ENCODE measurements at regions not wholly inside any gene's neighbourhood (a gene's known extent, or its start where the extent isn't known, plus 50 kb on each side); places are given as distances from the start of the nearest gene placed in this dataset.
"Not testable (repeated sequence)": the region's sequence is repeated elsewhere in the genome, so short reads cannot be mapped to it uniquely, and the experiment has no call there.

DNA sequence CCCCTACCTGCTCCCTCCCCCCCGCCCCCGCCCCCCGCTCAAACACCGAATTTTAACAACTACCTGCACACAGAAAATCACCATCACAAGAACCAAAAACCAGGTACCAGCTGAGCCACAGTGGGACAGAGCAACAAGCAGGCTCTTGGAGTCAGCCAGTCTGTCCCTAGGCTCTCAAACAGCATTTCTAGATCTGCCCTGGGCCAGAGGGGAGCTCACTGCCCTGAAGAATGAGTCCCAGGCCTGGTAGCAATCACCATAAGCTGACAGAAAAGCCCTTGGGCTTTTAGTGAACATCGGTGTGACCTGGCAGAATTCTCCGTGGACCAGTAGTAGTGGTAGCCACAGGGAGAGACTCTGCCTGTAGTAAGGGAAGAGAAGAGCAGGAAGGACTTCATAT is 58.3 kb downstream of the C11orf87 start:
- no peak for DNase-seq (ENCODE audit: low read depth)

DNA sequence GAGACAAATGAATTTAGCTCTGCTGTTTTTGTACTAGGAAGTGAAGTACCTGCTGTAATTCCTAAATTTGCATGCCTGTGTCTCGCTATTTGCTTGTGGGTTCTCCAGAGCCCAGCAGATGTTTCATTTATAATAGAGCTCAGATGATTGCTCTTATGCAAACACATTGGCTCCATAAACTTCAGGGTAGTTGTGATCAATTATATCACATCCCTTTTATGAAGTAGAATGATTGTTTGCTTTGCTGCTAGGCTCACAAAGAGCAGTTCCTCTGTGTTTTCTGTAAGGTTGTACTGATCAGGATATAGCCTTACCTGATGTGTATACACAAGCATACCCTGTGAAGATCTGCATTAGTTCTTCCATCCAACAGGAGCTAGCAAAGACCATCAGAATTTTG is 64.1 kb downstream of the C11orf87 start:
- no peak for DNase-seq (ENCODE audit: low read depth)

- DNase-seq (ENCODE audit: low read depth): no peak
Measured at GRCh38 chr11:109490953-109491635, 69.1 kb downstream of the C11orf87 start.

- no peak for DNase-seq (ENCODE audit: low read depth)
Measured at GRCh38 chr11:109506115-109506514, 84.1 kb downstream of the C11orf87 start.

- no peak for DNase-seq (ENCODE audit: low read depth)
Measured at GRCh38 chr11:109507331-109507730, 85.3 kb downstream of the C11orf87 start.

DNA sequence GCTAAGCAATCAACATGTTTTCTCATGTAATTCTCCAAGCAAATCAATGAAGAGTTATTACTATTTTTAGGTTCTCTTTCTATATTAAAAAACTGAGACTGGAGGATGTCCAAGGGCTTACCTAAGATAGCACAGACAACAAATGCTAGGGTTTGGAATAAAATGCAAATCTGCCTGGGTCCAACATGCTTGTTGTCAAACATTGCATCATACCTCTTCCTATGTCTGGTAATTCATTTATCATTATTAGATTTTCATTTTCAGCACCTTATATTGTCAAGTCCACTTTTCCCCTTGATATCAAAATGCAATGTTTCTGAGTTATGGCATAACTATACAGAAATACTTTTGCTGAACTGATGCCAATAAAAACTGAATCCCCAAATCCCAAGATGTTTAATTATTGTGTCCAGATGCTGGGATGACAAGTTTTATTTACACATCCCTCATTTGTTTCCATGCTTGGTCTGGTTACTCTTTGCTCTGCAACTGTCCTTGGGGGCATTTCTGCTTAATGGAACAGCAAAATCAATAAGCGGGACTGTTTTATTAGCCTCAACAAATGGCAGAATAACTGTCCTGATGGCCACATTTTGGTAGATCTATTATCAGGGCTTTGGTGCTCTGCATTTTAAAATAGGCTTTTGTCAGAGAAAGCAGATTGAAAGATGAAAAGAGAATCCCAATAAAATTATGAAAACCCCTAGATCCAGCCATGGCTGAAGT is 86.0 kb downstream of the C11orf87 start:
- no peak for DNase-seq (ENCODE audit: low read depth)

DNA sequence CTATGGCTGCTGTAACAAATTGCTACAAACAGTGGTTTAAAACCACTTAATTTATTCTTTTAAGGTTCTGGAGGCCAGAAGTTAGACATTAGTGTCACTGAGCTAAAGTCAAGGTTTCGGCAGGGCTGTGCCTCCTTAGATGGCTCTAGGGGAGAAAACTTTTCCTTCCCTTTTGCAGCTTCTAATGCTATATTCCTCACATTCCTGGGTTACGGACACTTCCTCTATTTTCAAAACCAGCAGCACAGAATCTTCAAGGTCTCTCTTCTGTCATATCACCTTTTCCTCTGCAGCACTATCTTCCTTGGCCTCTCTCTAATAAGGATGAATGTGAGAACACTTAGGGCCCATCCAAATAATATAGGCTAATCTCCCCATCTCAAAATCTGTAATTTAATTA is 87.0 kb downstream of the C11orf87 start:
- DNase-seq (ENCODE audit: low read depth): no peak

- no peak for DNase-seq (ENCODE audit: low read depth)
Measured at GRCh38 chr11:109510316-109510715, 88.3 kb downstream of the C11orf87 start.

- no peak for DNase-seq (ENCODE audit: low read depth)
Measured at GRCh38 chr11:109511598-109511997, 89.6 kb downstream of the C11orf87 start.

DNA sequence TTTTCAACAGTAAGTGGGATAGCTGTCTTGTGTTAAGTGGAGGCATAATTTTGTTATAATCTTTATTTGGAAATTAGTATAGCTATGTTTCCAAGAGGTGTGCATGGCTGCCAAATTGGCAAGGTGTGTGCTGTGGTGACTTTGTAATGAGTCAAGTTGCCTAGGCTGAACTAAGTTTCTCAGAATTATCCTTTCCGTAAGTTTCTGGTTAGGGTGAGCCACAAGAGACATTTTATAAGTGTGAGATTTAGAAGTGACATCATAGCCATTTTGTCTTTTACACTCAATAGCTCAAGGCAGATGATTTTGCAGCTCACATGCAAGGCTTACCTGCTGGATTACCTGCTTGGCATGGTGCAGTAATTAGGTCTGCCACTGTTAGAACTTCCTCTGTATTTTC is 90.3 kb downstream of the C11orf87 start:
- no peak for DNase-seq (ENCODE audit: low read depth)

GRCh38 chr11:109512680-109513079 is 90.7 kb downstream of the C11orf87 start:
- no peak for DNase-seq (ENCODE audit: low read depth)

DNA sequence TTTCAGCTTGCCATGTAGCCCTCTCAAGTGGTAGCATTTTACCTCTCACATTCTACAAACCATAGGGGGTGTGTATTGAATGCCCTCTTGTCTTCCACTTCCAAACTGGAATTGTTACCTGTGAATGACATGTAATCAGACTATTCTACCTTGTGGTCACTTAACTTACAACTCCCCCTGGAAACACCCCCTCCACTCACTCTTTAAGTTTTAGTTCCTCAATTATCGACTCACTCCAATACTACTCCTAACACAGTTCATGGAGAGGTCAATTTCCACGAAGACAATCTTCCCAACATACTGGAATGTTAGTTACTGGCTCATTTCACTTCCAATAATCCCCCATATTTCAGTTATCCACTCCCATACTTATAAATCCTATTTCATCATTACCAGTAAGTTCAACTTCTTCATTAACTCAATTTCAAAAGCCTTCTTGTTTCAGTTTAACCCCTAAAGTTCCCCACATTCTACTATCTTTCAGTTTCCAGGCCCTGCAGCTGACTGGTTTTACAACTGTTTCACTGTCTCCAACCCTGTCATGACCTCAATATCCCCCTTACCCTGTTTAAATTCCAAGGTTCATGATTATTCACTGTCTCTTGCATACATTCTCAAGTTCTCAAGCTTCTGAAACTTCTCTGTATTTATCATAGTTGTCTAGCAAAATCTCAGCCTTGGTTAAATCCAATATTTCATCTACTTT is 92.5 kb downstream of the C11orf87 start:
- DNase-seq (ENCODE audit: low read depth): no peak

- DNase-seq (ENCODE audit: low read depth): no peak
Measured at GRCh38 chr11:109519253-109519652, 97.3 kb downstream of the C11orf87 start.

DNA sequence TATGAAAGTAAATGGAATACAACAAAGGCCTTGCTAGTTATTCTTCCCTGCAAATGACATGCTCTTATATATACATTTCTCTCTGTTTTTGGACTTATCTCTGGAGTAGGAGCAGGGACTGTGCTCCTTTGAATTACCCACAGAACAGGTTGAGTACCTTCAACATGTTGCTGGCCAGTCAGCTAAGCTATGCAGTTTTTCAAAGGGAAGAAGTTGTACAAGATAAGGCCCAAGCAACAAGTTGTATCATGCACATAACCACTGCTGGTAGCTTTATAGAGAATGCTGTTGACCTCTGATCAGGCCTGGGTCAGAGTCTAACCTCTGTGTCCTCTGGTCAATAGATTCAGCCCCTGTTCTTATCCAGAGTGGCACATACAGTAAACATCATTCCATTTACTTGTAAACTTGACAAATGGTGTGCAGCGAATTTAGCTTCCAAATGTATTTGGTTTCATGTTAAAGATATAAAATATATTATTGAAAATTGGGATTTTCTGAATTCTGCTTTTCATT is 99.6 kb downstream of the C11orf87 start:
- DNase-seq (ENCODE audit: low read depth): no peak

DNA sequence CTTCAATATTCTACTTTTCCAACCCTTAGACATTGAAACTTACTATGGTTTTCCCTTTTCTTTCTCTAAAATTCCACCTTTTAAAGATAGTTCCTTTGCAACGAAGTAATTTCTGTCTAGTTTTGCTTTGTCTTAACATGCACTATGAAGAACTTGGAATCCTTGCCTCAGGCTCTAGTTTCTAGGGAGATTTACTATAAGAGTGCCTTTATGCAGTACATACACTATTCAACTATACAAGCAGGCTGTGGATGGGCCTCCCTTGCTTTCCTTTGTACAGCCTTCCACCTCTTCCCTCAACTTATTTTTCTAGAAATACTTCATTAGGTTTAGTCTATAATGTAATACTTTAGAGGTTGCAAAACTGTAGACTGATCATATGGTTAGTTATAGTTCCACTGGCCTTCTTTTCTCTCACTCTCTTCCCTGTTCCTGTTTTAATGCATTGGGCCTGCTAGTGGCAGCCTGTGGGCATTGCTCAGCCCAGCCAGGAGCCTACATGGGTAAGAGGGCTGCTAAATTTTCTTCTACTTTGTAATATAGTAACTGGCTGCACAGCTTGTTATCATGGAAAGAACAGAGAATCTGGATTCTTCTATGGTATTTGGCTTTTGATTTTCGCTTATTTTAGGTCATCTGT is 100.2 kb downstream of the C11orf87 start:
- no peak for DNase-seq (ENCODE audit: low read depth)

- DNase-seq (ENCODE audit: low read depth): not testable (repeated sequence)
Measured at GRCh38 chr11:109525636-109526035, 103.6 kb downstream of the C11orf87 start.

- no peak for DNase-seq (ENCODE audit: low read depth)
Measured at GRCh38 chr11:109526061-109526460, 104.1 kb downstream of the C11orf87 start.

- DNase-seq (ENCODE audit: low read depth): no peak
Measured at GRCh38 chr11:109526931-109527330, 104.9 kb downstream of the C11orf87 start.

DNA sequence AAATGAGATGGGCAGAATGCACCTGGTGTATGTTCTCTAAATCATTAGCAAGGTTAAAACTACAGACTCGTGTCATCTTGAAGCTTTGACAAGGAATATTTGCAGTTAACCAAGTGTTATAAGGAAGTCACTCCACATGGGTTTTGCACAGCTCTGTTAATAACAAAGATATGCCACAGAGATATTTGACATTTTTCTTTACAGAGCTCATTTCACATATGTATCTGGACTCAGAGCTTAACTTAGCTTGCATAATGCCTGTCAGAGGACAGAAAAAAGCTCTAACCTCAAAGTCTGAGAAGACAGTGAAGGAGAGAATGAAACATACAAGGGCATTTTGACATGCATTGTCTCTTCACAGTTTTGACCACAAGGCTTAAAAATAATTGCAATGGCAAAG is 105.5 kb downstream of the C11orf87 start:
- DNase-seq (ENCODE audit: low read depth): no peak

DNA sequence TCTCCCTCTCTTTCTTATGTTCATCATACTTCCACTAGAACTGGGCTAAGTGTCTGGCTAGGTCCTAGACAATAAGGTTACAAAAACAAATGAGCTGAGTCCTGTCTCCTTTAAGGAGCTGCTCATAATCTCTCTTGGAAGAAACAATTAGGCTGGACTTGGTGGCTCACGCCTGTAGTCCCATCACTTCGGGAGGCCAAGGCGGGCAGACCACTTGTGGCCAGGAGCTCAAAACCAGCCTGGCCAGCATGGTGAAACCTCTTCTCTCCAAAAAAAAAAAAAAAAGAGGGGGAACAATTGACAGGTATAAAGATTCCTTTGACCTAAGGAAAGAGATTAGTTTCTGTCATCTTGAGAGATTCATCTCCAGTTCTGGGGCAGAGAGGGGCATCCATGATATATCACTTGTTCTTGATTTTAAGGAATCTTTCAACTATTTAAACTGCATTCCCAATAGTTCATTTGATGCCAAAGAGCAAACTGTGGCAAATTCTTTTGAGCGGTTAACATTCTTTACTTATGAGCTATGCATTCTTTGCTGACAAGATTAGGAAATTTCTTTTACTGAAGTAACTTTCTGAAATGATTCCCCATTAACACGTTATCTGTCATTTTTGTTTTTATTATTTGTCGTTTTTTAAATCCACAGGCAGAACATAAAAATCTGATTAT is 125.5 kb downstream of the C11orf87 start:
- no peak for DNase-seq (ENCODE audit: low read depth)

- DNase-seq (ENCODE audit: low read depth): no peak
Measured at GRCh38 chr11:109552376-109552775, 130.4 kb downstream of the C11orf87 start.

GRCh38 chr11:109553284-109553683 is 131.3 kb downstream of the C11orf87 start:
- DNase-seq (ENCODE audit: low read depth): no peak
